T-cell (primary cell): ENCODE measurements at regions not wholly inside any gene's neighbourhood (a gene's known extent, or its start where the extent isn't known, plus 50 kb on each side); places are given as distances from the start of the nearest gene placed in this dataset.
"Not testable (repeated sequence)": the region's sequence is repeated elsewhere in the genome, so short reads cannot be mapped to it uniquely, and the experiment has no call there.

Source experiments
- ATAC-seq, 4 experiments: fragments of 200-7000 bp in 3 of 4; fragments of 150-1000 bp in 1 of 4; cut with Tn5 transposase; replicated peaks in 1 of 4; 1 replicate in 3 of 4; 2 replicates in 1 of 4; pipeline ENCODE4 v1.10.0; 2021; ENCODE audit warnings: moderate library complexity in 3 of 4, mild to moderate bottlenecking in 2 of 4, moderate number of reproducible peaks in 1 of 4
- CTCF ChIA-PET, 2 donors: fragments of 300-600 bp; sonication (Branson Sonifier 250); formaldehyde crosslinking; loops; one replicate each; lab custom pipeline; 2022; ENCODE audit warnings: antibody characterized with exemption in 2 of 2; lab: Charles Lee
- POLR2A ChIA-PET, 2 donors: fragments of 300-600 bp; sonication (Branson Sonifier 250); formaldehyde crosslinking; loops; one replicate each; lab custom pipeline; 2022; ENCODE audit warnings: antibody characterized with exemption in 2 of 2; lab: Charles Lee
- DNase-seq, 35 experiments: peaks; one replicate each; pipeline versions ENCODE4 v3.0.0 to v3.0.0-alpha.2; 2013 to 2023
- H3K27ac ChIP-seq: one replicate; pipeline ENCODE4 v1.5.1; 2013; ENCODE audit warnings: low read length
- H3K27me3 ChIP-seq, 2 experiments: replicated peaks in 1 of 2; 1 replicate in 1 of 2; 2 replicates in 1 of 2; pipeline versions ENCODE4 v1.6.1 to v1.7.0; 2013; ENCODE audit warnings: low read length in 1 of 2, mixed read lengths in 1 of 2; ENCODE audit not compliant: control insufficient read depth in 2 of 2, insufficient read depth in 2 of 2; ENCODE audit errors: extremely low read depth in 1 of 2
- H3K36me3 ChIP-seq, 2 donors: 1 replicate in 1 of 2; 2 replicates in 1 of 2; pipeline versions ENCODE4 v1.6.1 to v1.7.0; 2013; ENCODE audit warnings: low read length in 1 of 2; ENCODE audit not compliant: control insufficient read depth in 2 of 2, insufficient read depth in 1 of 2; ENCODE audit errors: extremely low read depth in 1 of 2
- H3K4me1 ChIP-seq, 2 experiments: 1 replicate in 1 of 2; 2 replicates in 1 of 2; pipeline versions ENCODE4 v1.6.1 to v1.7.0; 2013; ENCODE audit warnings: low read length in 2 of 2, mixed read lengths in 1 of 2; ENCODE audit not compliant: insufficient read depth in 2 of 2, control insufficient read depth in 1 of 2; ENCODE audit errors: extremely low read depth in 1 of 2
- H3K4me3 ChIP-seq, 2 donors: 1 replicate in 1 of 2; 2 replicates in 1 of 2; pipeline versions ENCODE4 v1.5.1 to v1.7.0; 2013; ENCODE audit warnings: mild to moderate bottlenecking in 2 of 2, low read length in 1 of 2, moderate library complexity in 1 of 2; ENCODE audit not compliant: control insufficient read depth in 1 of 2; ENCODE audit errors: extremely low read depth in 1 of 2
- H3K9me3 ChIP-seq: 2 replicates; pipeline ENCODE4 v1.7.0; 2013
- H3K27ac Mint-ChIP-seq, 2 donors: one replicate each; pipeline ENCODE4 v1.8.0; 2020 to 2021; ENCODE audit warnings: mild to moderate bottlenecking in 2 of 2, mixed read lengths in 2 of 2
- H3K27me3 Mint-ChIP-seq, 2 donors: one replicate each; pipeline ENCODE4 v1.8.0; 2021 to 2022; ENCODE audit warnings: mixed read lengths in 2 of 2
- H3K36me3 Mint-ChIP-seq: one replicate; pipeline ENCODE4 v1.8.0; 2021; ENCODE audit warnings: mixed read lengths
- H3K4me1 Mint-ChIP-seq, 3 donors: one replicate each; pipeline ENCODE4 v1.8.0; 2020 to 2022; ENCODE audit warnings: mixed read lengths in 3 of 3, mild to moderate bottlenecking in 1 of 3
- H3K4me3 Mint-ChIP-seq, 3 donors: one replicate each; pipeline ENCODE4 v1.8.0; 2020 to 2022; ENCODE audit warnings: mild to moderate bottlenecking in 3 of 3, mixed read lengths in 3 of 3, moderate library complexity in 3 of 3
- H3K9me3 Mint-ChIP-seq, 3 donors: one replicate each; pipeline ENCODE4 v1.8.0; 2020 to 2022; ENCODE audit warnings: mixed read lengths in 3 of 3
- WGBS: methylation state at CpG from one replicate; pipeline ENCODE4 v1.1.5; 2013; ENCODE audit warnings: missing lambda C conversion rate; ENCODE audit not compliant: insufficient coverage; 5-methylcytosine and 5-hydroxymethylcytosine counted together

GRCh38 chr12:94916663-94917062, 86.8 kb downstream of the NDUFA12 start:
- no peak for ATAC-seq
- Mint-ChIP-seq H3K27ac (no peak overlapping the region), H3K4me1 (no peaks in the 10 kb centered on the region)

GRCh38 chr12:94909663-94910062, 93.8 kb downstream of the NDUFA12 start:
- Histone ChIP-seq H3K36me3 (no peaks in the 10 kb centered on the region), H3K4me3 (no peak overlapping the region), H3K9me3 (no peaks in the 10 kb centered on the region), H3K27ac (no peak overlapping the region), H3K4me1 (no peaks in the 10 kb centered on the region), H3K27me3 (no peaks in the 10 kb centered on the region)
- Mint-ChIP-seq H3K4me1 (no peaks in the 10 kb centered on the region), H3K9me3 (peaks cover 0 to 15% (median 4%) of the 10 kb centered on the region in 3 donors), H3K27ac (no peak overlapping the region), H3K36me3 (peaks cover 5% of the 10 kb centered on the region), H3K27me3 (no peaks in the 10 kb centered on the region), H3K4me3 (no peak overlapping the region)
- ChIA-PET CTCF (no interaction called here), POLR2A (no interaction called here)
- ATAC-seq (no peak), DNase-seq (no peak)
- 60% methylated on average over 2 of the region's 4 CpGs for WGBS

More at GRCh38 chr12:94916663-94917062, 86.8 kb downstream of the NDUFA12 start:
- WGBS: 98% methylated on average over 6 of the region's 6 CpGs
- H3K27me3 ChIP-seq: no peaks in the 10 kb centered on the region
- CTCF ChIA-PET: no interaction called here
- no peaks in the 10 kb centered on the region for H3K4me1 ChIP-seq
- H3K4me3 ChIP-seq: no peak overlapping the region
- Mint-ChIP-seq H3K4me3 (no peak overlapping the region), H3K36me3 (no peaks in the 10 kb centered on the region), H3K9me3 (peaks cover 0 to 10% (median 2%) of the 10 kb centered on the region in 3 donors), H3K27me3 (no peaks in the 10 kb centered on the region)
- DNase-seq: no peak
- H3K36me3 ChIP-seq: no peaks in the 10 kb centered on the region
- no peaks in the 10 kb centered on the region for H3K9me3 ChIP-seq
- no peak overlapping the region for H3K27ac ChIP-seq
- POLR2A ChIA-PET: no interaction called here

- H3K4me1 Mint-ChIP-seq: not testable (repeated sequence)
Measured at GRCh38 chr12:94905749-94906148, 97.7 kb downstream of the NDUFA12 start.

GRCh38 chr12:94900496-94900895, 103.0 kb downstream of the NDUFA12 start:
- WGBS: no CpG with 5 or more reads among the region's 2 CpGs
- ATAC-seq (no peak), DNase-seq (no peak)
- no peak overlapping the region for H3K4me3 Mint-ChIP-seq
- H3K4me1 Mint-ChIP-seq: no peaks in the 10 kb centered on the region
- H3K9me3 Mint-ChIP-seq: peaks cover 0 to 2% (median 0%) of the 10 kb centered on the region in 3 donors
- POLR2A ChIA-PET: no interaction called here
- no peaks in the 10 kb centered on the region for H3K27me3 Mint-ChIP-seq
- CTCF ChIA-PET: no interaction called here
- Histone ChIP-seq H3K27ac (no peak overlapping the region), H3K27me3 (peaks cover 0 to 2% of the 10 kb centered on the region in 2 experiments), H3K36me3 (no peaks in the 10 kb centered on the region), H3K4me3 (no peak overlapping the region), H3K4me1 (no peaks in the 10 kb centered on the region), H3K9me3 (no peaks in the 10 kb centered on the region)
- no peak overlapping the region for H3K27ac Mint-ChIP-seq
- no peaks in the 10 kb centered on the region for H3K36me3 Mint-ChIP-seq

More at GRCh38 chr12:94905749-94906148, 97.7 kb downstream of the NDUFA12 start:
- H3K9me3 ChIP-seq, H3K27ac Mint-ChIP-seq, DNase-seq, H3K4me3 ChIP-seq, H3K27me3 ChIP-seq, H3K9me3 Mint-ChIP-seq, H3K36me3 ChIP-seq, POLR2A ChIA-PET, H3K4me1 ChIP-seq, H3K27ac ChIP-seq, H3K36me3 Mint-ChIP-seq, H3K4me3 Mint-ChIP-seq, H3K27me3 Mint-ChIP-seq, ATAC-seq: not testable (repeated sequence)
- WGBS: no CpG with 5 or more reads among the region's 4 CpGs
- CTCF ChIA-PET: interaction anchor here in 1 of 2 donors (0.6 kb wide), 1 partner anchor 572 kb away, joined by 3 read pairs; no protein-coding TSS in a partner anchor

GRCh38 chr12:94898388-94898787, 105.1 kb downstream of the NDUFA12 start:
- no peak overlapping the region for H3K27ac Mint-ChIP-seq
- no peak overlapping the region for H3K4me3 ChIP-seq
- ATAC-seq (no peak), DNase-seq (no peak)
- no peaks in the 10 kb centered on the region for H3K9me3 Mint-ChIP-seq
- no peaks in the 10 kb centered on the region for H3K36me3 Mint-ChIP-seq
- H3K27ac ChIP-seq: no peak overlapping the region
- H3K9me3 ChIP-seq: no peaks in the 10 kb centered on the region
- H3K4me1 ChIP-seq: no peaks in the 10 kb centered on the region
- no peak overlapping the region for H3K4me3 Mint-ChIP-seq
- no peaks in the 10 kb centered on the region for H3K27me3 Mint-ChIP-seq
- ChIA-PET POLR2A (no interaction called here), CTCF (no interaction called here)
- H3K4me1 Mint-ChIP-seq: no peaks in the 10 kb centered on the region
- no peaks in the 10 kb centered on the region for H3K36me3 ChIP-seq
- peaks cover 0 to 2% of the 10 kb centered on the region in 2 experiments for H3K27me3 ChIP-seq
- WGBS: no CpG with 5 or more reads among the region's 1 CpG

- Histone ChIP-seq H3K36me3 (no peaks in the 10 kb centered on the region), H3K27ac (no peak overlapping the region), H3K4me3 (no peak overlapping the region), H3K9me3 (no peaks in the 10 kb centered on the region), H3K4me1 (no peaks in the 10 kb centered on the region), H3K27me3 (peaks cover 0 to 2% of the 10 kb centered on the region in 2 experiments)
- Mint-ChIP-seq H3K27ac (no peak overlapping the region), H3K36me3 (no peaks in the 10 kb centered on the region), H3K4me1 (no peaks in the 10 kb centered on the region), H3K27me3 (peaks cover 0 to 5% of the 10 kb centered on the region in 2 donors), H3K4me3 (no peak overlapping the region), H3K9me3 (no peaks in the 10 kb centered on the region)
- no CpG with 5 or more reads among the region's 5 CpGs for WGBS
- POLR2A ChIA-PET: no interaction called here
- ATAC-seq: no peak
- CTCF ChIA-PET: no interaction called here
- no peak for DNase-seq
Measured at GRCh38 chr12:94892544-94893267, 110.8 kb downstream of the NDUFA12 start.
